ENCODE measurements at regions not wholly inside any gene's neighbourhood (a gene's known extent, or its start where the extent isn't known, plus 50 kb on each side); places are given as distances from the start of the nearest gene placed in this dataset.

- no peak for TF ChIP-seq CTCF (IDR thresholded peaks at IDR 0.05)
- no peak for TF ChIP-seq POLR2A (IDR thresholded peaks at IDR 0.05)
- TF ChIP-seq POLR2AphosphoS5 (IDR thresholded peaks at IDR 0.05; ENCODE audit: insufficient read depth in 1 of 2, low read depth in 1 of 2) = no peak
Measured at GRCh38 chr3:194262176-194262924, 88.8 kb downstream of the CPN2 start.

Data from vagina (tissue), 2 donors.